RWPE1 (cell line): ENCODE measurements at regions not wholly inside any gene's neighbourhood (a gene's known extent, or its start where the extent isn't known, plus 50 kb on each side); places are given as distances from the start of the nearest gene placed in this dataset.
"Not testable (repeated sequence)": the region's sequence is repeated elsewhere in the genome, so short reads cannot be mapped to it uniquely, and the experiment has no call there.

Source experiments
- CTCF ChIA-PET: fragments of 350-600 bp; sonication (Branson Sonifier 250); formaldehyde crosslinking; extraction: SDS; loops from one replicate; lab custom pipeline; 2021; lab: Yijun Ruan, JAX
- POLR2A ChIA-PET: fragments of 400-600 bp; formaldehyde crosslinking; extraction: SDS; loops from one replicate; lab custom pipeline; 2020; ENCODE audit warnings: antibody characterized with exemption; ENCODE audit not compliant: low non-redundant PET; lab: Yijun Ruan, JAX
- DNase-seq: peaks from one replicate; pipeline ENCODE4 v3.0.0; 2012; ENCODE audit warnings: low spot score
- H3K27ac ChIP-seq: fragments of 450-650 bp; 2 replicates; pipeline ENCODE4 v1.5.1; 2017
- CTCF ChIP-seq: fragments of 450-650 bp; conservative IDR thresholded peaks from 2 replicates; pipeline ENCODE4 v1.5.1; 2017; ENCODE audit warnings: low read depth, mild to moderate bottlenecking

DNA sequence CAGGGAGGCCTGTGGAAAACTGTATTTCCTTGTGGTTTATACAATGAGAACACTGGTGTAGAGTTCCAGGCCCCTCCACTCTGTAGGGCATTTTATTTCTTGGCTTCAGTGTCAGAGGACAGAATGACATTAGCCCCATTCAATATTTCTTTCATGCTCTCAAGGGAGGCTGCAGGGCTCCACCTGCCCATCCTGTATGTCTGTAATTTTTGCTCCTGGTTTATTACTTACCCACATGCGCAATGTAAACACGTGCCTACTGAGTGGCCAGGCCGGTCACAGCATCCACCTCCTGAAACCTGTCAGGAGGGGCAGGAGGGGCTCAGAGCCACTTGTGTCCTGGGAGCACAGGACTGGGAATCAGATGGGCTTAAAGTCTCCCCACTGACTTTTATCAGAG lies 82.4 kb downstream of the GADD45G start:
- ChIA-PET CTCF (no interaction called here), POLR2A (no interaction called here)
- H3K27ac ChIP-seq, result no peak overlapping the region
- no peak for DNase-seq
- no peak for TF ChIP-seq CTCF

- no peak for TF ChIP-seq CTCF
- POLR2A ChIA-PET, result no interaction called here
Measured at GRCh38 chr9:89687848-89688247, 83.0 kb downstream of the GADD45G start.

DNA sequence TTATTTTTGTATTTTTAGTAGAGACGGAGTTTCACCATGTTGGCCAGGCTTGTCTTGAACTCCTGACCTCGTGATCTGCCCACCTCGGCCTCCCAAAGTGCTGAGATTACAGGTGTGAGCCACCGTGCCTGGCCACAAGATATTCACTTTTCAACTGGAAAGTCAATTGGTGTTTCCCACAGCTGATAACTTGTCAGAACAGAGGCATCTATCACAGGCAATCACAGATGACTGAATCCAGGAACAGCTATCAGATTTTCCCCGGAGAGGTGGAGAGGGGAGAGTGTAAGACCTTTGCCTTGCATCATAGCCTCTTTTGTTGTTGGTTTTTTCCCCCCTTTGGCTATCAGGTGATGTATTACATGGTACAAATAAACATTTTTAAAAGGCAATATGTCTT lies 84.5 kb downstream of the GADD45G start:
- H3K27ac ChIP-seq, CTCF ChIA-PET, POLR2A ChIA-PET, DNase-seq: not testable (repeated sequence)

More at GRCh38 chr9:89687848-89688247, 83.0 kb downstream of the GADD45G start:
- no peak for DNase-seq
- H3K27ac ChIP-seq, result no peak overlapping the region
- CTCF ChIA-PET, result interaction anchor here (0.5 kb wide), 2 partner anchors 387 to 1628 kb away, joined by 3 read pairs; no protein-coding TSS in a partner anchor

DNA sequence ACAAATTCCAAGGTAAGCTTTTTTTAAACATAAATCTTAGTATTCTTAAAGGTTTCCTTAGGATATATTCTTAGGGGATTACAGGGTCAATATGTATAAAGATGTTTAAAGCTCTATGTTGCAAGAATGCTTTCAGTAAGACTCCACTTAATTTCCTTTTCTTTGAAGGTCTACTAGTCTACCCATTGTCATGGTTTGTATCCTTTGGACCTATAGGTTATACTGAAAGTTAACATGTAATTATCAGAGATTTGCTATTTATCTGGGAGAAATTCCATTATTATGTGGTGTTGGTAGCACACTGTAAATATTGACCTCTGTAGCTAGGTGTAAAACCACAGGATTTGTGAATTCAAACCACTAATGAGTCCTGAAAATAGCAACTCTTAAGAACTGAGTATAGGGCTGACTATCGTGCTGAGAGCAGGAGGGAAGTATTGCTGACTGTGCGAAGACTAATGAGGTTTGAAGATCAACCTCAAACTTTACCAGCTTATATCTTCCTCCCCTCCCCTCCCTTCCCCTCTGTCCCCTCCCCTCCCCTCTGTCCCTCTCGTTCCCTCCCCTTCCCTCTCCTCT lies 85.6 kb downstream of the GADD45G start:
- no peak for DNase-seq
- no peak overlapping the region for H3K27ac ChIP-seq
- ChIA-PET CTCF (interaction anchor here (0.6 kb wide), 1 partner anchor 127 kb away, joined by 3 read pairs; no protein-coding TSS in a partner anchor), POLR2A (no interaction called here)
- no peak for TF ChIP-seq CTCF

DNA sequence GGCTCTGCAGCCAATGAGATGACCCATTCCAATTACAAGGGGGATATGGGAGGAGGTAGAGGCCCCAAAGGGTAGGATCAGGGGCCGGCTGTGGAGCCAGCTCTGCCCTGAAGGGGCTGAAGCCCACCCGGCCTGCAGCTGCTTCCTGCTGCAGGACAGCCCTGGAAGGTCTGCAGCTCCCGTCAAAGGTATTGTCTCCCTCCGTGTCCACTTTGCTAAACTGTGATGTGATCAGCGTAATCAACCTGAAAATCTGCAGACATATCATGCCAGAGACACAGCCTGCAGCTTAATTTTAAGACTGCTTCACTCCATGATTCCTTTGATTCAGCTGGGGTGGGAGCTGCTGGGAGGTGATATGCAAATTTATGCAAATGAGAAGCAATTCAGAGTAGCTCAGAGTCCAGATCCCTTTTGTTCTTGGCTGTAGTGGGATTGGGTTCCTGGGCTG lies 90.7 kb downstream of the GADD45G start:
- TF ChIP-seq CTCF, result no peak
- no peak for DNase-seq
- no peak overlapping the region for H3K27ac ChIP-seq
- ChIA-PET CTCF (interaction anchor here (0.6 to 0.9 kb wide), 3 partner anchors 9 to 92 kb away, joined by 3 to 4 read pairs (median 3); no protein-coding TSS in a partner anchor), POLR2A (no interaction called here)

DNA sequence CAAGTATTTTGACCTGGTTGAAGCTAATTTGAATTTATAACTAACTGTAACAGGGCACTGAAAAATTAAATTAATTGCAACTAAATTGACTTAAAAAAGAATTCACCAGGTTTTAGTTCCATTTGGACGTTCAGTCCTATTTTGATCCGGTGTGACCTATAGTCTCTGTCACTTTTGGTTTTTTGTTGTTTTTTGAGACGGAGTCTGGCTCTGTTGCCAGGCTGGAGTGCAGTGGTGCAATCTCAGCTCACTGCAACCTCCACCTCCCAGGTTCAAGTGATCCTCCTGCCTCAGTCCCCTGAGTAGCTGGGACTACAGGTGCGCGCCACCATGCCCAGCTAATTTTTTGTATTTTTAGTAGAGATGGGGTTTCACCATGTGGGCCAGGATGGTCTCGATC lies 91.2 kb downstream of the GADD45G start:
- H3K27ac ChIP-seq, DNase-seq, POLR2A ChIA-PET: not testable (repeated sequence)
- CTCF ChIA-PET, result interaction anchor here (0.9 kb wide), 1 partner anchor 10 kb away, joined by 3 read pairs; no protein-coding TSS in a partner anchor

- no peak for DNase-seq
- CTCF ChIA-PET, result interaction anchor here (0.7 kb wide), 1 partner anchor 15 kb away, joined by 3 read pairs; no protein-coding TSS in a partner anchor
- H3K27ac ChIP-seq, result no peak overlapping the region
- TF ChIP-seq CTCF, result no peak
- POLR2A ChIA-PET, result no interaction called here
Measured at GRCh38 chr9:89696780-89697179, 92.0 kb downstream of the GADD45G start.
